Kasumi-1 (cell line): ENCODE measurements at regions not wholly inside any gene's neighbourhood (a gene's known extent, or its start where the extent isn't known, plus 50 kb on each side); places are given as distances from the start of the nearest gene placed in this dataset.
"Not testable (repeated sequence)": the region's sequence is repeated elsewhere in the genome, so short reads cannot be mapped to it uniquely, and the experiment has no call there.

Source experiments
- DNase-seq, 2 experiments: peaks; one replicate each; lab custom pipeline; 2025; lab: John Stamatoyannopoulos, UW

- no peak for DNase-seq
Observed at GRCh38 chr10:21141946-21142492, 244.9 kb upstream of the NEBL start.

GRCh38 chr10:21138769-21139340 lies 241.7 kb upstream of the NEBL start:
- no peak for DNase-seq

DNA sequence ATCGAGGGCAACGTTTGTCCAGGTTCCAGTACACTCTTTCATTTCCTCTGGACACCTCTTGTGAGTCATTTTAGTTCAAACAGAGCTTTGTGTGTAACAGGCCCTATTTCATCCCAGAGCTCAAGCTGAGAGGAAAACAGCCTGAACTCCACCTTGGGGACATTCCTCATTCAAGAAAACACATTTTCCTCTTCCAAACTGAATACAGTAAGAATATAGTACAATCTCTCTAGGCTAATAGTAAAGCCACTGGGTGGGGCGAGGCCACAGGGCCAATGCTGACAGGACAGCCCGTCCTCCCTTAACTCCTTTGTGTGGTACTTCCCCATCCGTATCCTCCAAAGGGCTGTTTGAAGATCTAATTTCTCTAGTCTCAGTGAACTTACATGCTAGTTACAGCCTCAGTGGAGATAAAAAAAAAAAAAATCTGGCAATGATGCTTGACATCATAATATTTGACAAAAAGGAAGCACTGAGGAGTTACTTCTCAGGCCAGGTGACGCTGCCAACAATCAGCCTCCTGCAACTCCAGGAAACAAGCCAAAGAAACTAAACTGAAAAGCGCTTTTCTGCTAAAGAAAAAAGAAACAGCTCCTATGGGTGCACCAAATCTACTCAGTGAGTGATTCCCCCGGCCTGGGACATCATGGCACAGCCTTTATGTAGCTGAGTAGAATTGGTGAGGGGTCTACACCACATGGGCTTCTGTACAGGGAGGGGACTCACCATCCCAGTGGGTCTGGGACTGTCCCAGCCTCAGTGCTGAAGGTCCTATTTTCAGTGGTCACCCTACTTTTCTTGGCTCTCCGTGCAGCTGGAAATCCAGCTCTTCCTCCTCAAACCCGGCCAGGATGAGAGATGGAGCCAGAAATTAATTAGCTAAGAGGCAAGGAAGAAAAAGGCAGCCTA lies 238.2 kb upstream of the NEBL start:
- no peak for DNase-seq

DNA sequence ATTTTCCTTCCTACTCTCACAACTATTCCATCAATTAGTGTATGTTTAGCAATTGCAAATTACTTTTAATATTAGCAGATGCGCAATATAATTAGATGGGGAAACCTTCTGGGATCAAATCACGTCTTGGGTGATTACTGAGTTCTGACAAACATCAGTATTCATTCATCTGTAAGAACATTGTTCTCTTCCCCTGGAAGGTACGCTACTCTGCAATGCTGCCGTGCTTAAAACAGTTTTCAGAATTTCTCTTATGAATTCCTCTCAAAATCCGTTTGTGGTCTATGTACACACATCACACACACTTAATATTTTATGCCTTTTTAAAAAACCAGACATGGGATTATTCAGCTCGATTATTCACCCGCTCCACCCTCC lies 237.5 kb upstream of the NEBL start:
- no peak for DNase-seq

DNA sequence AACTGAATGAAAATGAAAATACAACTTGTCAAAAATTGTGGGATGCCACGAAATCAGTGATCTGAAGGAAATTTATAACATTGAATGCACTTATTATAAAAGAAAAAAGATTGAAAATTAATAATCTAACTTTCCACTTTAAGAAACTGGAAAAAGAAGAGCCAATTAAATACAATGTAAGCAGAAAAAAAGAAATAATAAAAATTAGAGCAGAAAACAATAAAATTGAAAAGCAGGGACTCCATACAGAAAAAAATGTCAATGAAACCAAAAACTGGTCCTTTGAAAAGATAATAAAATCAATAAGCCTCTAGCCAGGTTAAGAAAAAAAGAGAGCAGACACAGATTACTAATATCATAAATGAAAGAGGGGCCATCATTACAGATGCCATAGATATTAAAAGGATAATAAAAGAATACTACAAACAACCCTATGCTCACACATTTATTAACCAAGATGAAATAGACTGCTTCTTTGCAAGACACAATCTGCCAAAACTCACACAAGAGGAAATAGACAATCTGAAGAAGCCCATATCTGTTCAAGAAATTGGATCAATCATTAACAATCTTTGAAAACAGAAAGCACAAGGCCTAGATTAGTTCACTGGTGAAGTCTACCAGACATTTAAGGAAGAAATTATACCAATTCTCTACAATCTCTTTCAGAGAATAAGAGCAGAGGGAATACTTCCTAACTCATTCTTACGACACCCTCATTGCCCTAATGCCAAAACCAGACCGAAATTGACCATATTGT lies 233.8 kb upstream of the NEBL start:
- no peak for DNase-seq

GRCh38 chr10:21130108-21130507 lies 233.0 kb upstream of the NEBL start:
- no peak for DNase-seq

DNA sequence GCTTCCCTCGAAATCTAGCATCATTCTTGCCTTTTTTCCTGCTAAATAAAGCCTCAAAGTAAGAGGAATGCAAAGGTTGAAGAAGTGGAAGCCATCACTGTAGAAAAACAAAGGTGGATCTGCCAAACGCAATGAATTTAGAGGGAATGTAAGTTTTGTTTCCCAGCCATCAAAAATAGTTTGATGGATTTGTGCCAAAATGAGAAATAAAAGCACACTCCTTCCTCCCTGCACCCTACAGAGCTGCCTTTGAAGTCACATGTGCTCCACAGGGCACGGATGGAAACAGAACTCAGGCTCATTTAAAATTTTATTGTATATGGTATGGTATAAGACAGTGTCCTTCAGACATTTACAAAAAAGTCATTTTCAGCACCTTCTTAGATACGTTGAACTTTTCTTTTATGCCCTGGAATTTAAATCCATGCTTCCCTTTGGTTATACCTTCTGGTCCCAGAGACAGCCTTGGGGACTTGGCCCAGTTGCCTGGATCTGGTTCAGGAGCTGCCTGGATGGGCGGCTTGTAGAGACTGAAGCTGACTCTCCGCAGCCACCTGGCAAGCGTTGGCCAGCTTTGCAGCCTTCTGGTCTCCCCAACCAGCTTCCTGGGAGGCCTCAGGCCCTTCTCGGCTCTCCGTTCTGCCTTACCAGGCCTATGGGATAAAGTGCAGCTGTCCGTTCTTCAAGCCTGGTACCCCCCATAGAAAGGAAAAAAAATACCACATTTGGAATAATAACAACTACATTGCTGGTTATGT lies 228.5 kb upstream of the NEBL start:
- DNase-seq, result peak; percentile 32 to 46

GRCh38 chr10:21122907-21123306 lies 225.8 kb upstream of the NEBL start:
- DNase-seq, result no peak

DNA sequence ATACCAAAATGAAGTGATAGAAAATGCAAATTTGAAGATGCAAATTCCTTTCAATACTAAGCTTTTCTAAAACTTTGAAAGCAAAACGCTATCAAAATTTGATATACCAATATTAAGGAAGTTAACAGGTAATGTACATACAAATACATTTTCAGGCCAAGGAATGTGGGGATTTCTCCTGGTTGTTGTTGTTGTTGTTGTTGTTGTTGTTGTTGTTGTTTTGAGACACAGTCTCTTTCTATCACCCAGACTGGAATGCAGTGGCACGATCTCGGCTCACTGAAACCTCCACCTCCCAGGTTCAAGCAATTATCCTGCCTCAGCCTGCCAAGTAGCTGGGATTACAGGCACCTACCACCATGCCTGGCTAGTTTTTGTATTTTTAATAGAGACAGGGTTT lies 224.7 kb upstream of the NEBL start:
- not testable (repeated sequence) for DNase-seq

- no peak for DNase-seq
Observed at GRCh38 chr10:21114683-21115082, 217.6 kb upstream of the NEBL start.

- DNase-seq, result no peak
Observed at GRCh38 chr10:21110358-21110757, 213.2 kb upstream of the NEBL start.

GRCh38 chr10:21106931-21107330 lies 209.8 kb upstream of the NEBL start:
- DNase-seq, result not testable (repeated sequence)

DNA sequence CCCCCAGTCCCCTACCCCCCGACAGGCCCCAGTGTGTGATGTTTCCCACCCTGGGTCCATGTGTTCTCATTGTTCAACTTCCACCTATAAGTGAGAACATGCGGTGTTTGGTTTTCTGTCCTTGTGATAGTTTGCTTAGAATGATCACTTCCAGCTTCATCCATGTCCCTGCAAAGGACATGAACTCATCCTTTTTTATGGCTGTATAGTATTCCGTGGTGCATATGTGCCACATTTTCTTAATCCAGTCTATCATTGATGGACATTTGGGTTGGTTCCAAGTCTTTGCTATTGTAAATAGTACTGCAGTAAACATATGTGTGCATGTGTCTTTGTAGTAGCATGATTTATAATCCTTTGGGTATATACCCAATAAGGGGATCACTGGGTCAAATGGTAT lies 208.2 kb upstream of the NEBL start:
- DNase-seq, result not testable (repeated sequence)

DNA sequence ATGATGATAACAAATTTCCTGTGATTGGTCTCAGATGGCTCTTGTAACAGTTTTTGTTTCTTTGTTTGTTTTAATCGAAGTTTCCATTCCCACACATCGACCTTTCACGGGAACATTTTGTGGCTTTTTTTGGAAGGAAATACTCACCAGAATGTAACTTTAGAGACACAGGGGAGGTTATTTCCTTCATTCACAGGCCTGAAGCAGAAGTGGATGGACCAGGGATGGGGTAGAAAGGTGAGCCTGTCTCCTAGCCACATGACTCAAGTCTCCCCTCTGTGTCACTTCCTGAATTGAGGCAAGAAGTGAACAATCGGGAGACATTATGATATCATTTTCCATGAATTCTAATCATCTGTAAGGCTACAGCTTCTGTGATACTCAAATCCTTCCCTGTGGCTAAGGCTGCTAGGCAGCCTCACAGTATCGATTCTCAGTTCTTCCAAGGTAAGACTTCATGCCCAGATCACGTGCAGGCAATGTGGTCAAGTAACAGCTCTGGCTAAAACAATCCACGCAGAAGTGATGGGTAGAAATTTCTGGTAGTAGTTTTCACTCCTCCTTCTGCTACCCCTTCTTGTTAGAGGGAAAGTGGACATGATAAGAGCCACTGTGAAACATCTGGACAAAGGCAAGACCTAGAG lies 203.9 kb upstream of the NEBL start:
- DNase-seq, result no peak

GRCh38 chr10:21100190-21100589 lies 203.1 kb upstream of the NEBL start:
- no peak for DNase-seq

- DNase-seq, result no peak
Observed at GRCh38 chr10:21099291-21100062, 202.4 kb upstream of the NEBL start.

DNA sequence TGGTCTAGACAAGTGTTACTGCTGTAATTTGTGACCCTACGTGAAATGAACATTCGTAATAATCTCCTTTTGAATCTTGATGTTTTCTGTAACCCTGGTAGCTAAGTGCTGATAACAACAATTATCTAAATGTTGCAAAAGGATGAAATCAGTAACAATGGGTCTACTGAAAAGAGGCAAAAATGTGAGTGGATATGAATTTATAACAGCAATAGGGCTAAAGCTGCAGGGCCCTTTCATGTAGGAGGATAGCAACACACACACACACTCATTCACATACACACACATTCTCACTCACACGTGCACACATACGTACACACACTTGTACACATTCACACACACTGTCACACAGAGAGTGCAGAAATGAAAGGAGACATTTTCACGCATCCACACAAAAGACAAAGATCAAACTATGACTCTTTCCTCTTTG lies 200.8 kb upstream of the NEBL start:
- DNase-seq, result no peak

DNA sequence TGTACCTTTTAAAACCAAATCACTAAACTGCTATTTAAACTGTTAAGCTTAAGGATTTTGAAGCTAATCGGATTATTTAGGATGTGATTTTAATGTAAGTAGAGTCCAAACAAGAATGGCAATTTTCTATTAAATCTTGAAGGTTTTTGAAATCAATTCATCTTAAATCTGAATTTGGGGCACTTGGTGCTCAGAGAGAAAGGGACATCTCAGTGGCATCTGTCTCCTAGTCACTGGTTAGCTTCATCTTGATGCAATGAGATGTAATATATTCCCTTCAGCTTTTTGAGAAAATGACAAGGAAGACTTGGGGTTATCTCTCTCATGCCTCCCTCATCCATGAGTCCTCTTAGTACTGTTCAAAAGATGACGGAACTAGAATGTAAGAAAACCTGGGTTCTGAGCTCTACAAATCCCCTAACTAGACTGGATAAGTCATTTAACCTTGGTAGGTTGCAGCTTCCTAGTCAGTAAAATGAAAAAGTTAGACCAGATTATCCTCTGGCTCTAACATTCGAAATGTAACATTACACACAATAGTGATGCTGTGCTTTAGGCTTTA lies 198.5 kb upstream of the NEBL start:
- no peak for DNase-seq

- no peak for DNase-seq
Observed at GRCh38 chr10:21095073-21095472, 198.0 kb upstream of the NEBL start.
